Mammary epithelial cell (primary cell): ENCODE measurements at regions not wholly inside any gene's neighbourhood (a gene's known extent, or its start where the extent isn't known, plus 50 kb on each side); places are given as distances from the start of the nearest gene placed in this dataset.

Experiments
- EZH2 ChIP-seq: IDR thresholded peaks from 2 replicates; pipeline ENCODE4 v1.6.1; 2012; ENCODE audit warnings: low read length, inconsistent platforms, borderline replicate concordance
- TF ChIP-seq, protein P1 (sequence below), 2 donors: IDR thresholded peaks in 1 of 2; conservative IDR thresholded peaks in 1 of 2; 2 replicates each; pipeline ENCODE4 v1.5.1; 2011 to 2012; ENCODE audit warnings: inconsistent platforms in 2 of 2, low read length in 2 of 2, mild to moderate bottlenecking in 2 of 2, control low read depth in 1 of 2, low read depth in 1 of 2; ENCODE audit not compliant: insufficient read depth in 1 of 2; ENCODE audit errors: extremely low read depth in 1 of 2

DNA sequence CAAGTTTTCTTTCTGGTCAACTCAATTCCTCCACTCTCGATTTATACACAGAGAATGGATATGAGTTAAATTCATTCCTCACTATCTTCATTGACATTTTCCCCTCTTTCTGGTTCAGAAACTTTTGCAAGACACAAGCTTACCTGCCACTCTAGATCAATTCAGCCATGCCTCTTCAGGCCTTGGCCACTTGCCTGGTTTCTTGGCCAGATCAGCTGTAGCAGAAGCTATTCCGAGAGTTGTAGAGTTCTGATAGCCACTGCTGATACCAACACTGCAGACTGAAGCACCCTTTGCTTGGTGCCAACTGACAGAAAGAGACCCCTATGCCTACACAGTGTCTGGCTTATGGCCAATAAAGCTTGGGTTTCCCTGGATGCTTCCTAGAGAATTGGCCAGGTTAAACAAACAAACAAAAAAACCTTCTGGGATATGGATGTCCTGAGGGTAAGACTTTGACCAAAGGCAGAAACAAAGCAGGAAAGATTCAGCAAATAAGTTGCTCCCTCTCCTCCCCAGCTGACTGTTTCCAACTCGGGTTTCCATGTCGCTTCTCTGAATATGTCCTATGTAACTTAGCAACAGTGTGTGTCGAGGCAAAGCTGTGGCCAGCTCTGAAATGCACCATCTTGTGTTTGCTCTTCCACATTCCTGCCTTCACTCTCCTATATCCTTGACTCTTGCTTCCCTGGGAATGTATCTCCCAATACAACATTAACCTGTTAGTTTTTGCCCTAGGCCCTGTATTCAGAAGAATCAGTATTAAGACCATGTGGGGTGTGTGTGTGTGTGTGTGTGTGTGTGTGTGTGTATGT lies 521.6 kb downstream of the EPHA3 start:
- TF ChIP-seq, protein P1, sequence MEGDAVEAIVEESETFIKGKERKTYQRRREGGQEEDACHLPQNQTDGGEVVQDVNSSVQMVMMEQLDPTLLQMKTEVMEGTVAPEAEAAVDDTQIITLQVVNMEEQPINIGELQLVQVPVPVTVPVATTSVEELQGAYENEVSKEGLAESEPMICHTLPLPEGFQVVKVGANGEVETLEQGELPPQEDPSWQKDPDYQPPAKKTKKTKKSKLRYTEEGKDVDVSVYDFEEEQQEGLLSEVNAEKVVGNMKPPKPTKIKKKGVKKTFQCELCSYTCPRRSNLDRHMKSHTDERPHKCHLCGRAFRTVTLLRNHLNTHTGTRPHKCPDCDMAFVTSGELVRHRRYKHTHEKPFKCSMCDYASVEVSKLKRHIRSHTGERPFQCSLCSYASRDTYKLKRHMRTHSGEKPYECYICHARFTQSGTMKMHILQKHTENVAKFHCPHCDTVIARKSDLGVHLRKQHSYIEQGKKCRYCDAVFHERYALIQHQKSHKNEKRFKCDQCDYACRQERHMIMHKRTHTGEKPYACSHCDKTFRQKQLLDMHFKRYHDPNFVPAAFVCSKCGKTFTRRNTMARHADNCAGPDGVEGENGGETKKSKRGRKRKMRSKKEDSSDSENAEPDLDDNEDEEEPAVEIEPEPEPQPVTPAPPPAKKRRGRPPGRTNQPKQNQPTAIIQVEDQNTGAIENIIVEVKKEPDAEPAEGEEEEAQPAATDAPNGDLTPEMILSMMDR (conservative IDR thresholded peaks at IDR 0.05 in 1 of 2, IDR thresholded peaks at IDR 0.05 in 1 of 2; ENCODE audit: extremely low read depth in 1 of 2, insufficient read depth in 1 of 2, low read depth in 1 of 2, low read length in 2 of 2), result no peak
- TF ChIP-seq EZH2, result no peak
